HG02840 (cell line): ENCODE measurements at regions not wholly inside any gene's neighbourhood (a gene's known extent, or its start where the extent isn't known, plus 50 kb on each side); places are given as distances from the start of the nearest gene placed in this dataset.

ENCODE experiments used
- ATAC-seq: cut with Tn5 transposase; IDR thresholded peaks from one replicate; pipeline ENCODE4 v1.9.1; 2021; ENCODE audit warnings: mild to moderate bottlenecking, moderate library complexity, moderate number of reproducible peaks; ENCODE audit not compliant: unreplicated experiment, low FRiP score

DNA sequence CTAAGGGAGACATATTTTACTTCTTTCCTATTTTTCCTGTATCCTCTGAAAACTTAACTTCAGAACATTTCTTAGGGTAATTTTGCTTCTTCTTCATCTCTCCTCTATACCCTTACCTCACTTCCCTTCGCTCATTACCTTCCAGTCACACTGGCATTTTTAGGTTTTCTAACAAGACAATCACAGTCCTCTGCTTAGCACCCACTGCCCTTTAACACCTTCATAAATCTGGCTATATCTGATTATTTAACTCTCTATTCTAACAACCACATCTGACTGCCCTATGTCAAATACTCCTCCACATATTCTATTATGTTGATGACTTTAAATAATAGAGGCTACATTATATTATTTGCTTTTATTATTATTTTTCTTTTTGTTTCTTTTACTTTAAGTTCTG is 1058.0 kb upstream of the CNTN5 start:
- ATAC-seq = no peak

DNA sequence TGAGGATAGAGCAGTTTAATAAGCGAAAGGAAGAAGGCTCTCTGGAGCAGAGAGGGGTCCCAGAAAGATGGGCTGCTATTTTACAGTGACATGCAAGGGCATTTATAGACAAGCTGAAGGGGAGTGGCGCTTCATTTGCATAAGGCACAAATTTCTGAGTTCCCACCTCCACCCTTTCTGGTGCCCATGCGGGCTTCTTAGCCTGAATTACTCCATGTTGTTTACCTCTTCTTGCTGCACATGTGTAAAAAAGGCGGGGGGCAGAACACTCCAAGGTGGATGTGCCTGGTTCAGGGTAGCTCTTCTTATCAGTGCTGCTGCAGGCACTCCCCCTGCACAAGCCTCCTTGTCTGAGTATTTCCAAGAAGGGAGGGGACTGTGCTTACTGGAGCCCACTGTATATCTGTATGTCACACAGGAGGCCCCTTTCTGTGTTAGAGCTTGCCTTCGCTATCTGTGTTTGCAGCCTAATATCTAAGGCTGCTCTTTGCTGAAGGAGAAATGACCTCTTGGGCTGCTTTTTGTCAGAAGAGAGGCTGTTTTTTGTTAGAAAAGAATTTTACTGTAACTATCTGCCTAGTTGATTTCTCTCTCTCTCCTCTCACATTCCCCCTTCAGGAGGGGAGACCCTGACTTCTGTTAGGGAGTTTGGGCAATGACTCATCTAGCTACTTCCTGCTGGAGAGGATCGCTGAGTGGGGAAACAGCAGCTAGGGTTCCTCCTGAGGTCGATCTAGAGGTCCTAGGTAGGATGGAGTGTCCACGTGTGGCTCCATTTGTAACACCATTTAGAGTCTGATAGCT is 1057.0 kb upstream of the CNTN5 start:
- no peak for ATAC-seq

DNA sequence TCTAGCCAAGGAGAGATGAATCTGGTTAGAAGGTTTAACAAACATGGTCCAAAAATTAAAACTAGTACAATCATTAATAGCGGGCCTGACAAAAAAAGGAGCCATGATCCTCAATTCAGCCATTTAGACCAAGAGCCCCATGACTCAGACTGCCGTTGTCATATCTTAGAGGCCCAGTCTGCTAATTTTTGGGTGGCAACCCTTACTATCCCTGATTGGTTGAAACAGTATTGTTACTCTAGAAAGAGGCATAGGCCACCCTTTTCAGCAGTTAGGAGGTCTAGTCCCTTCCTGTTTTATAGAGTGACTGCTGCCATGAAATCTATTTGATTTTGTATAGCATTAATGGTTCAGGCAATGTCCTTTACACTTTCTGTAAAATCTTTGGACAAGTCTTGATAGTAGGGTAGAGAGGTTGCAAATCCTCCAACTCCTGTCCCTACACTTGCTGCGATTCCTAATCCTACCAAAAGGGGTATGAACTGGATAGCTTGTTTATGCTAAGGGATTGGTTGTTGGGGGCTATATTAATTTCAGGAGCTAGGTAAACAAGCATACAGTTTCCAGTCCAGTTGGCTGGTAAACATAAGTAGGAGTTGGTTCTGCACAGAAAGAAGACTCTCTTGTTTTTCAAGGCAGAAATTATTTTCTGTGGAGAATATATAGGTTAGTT is 1056.3 kb upstream of the CNTN5 start:
- no peak for ATAC-seq

DNA sequence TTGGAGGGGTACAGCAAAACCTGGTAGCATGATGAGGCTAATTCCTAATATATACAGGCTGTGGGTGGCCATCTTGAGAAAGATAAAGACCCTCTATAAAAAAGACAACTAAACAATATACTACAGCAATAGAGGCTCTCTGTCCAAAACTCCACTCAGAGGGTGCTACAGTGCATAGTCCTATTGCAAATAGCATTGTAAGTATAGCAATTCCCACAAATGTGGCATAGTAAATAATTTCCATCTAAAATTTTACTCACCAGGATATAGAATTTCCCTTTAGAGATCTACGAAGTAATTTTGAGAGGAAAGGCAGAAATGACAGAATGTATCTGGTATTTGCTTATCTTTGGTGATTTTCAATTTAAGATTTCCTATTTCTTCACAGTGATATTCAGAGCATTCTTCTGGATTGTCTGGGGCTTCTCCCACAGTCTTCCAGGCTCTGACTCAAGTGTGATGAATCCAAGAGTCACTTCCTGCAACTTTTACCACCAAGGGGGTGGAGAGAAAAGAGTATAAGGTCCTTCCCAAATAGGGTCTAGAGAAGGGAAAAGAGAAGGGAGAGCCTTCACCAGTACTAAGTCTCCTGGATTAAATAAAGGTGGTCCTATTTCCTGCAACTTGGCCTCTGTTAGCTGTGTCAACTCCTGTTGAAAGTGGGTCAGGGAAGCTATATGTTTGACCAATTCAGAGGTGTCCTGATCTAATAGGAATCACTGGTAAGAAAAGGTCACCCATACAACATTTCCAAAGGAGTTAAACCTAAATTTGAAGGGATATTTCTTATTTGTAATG is 1054.7 kb upstream of the CNTN5 start:
- ATAC-seq = no peak

DNA sequence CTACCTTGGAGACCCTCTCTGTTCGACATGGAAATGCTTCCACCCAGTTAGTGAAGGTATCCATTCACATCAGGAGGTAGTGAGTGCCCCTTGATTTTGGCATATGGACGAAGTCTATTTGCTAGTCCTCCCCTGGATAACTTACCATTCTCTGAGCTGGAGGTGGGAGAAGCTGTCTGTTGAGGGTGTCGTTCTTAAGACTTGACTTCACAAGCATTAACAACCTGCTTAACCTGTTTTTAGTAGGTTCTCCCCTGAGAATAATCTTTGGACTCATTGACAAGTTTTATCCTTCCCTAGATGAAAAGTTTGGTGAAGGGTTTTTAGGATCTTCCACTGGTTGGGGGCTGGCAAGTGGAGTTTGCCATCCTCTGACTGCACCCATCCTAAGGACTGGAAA is 1053.8 kb upstream of the CNTN5 start:
- no peak for ATAC-seq

DNA sequence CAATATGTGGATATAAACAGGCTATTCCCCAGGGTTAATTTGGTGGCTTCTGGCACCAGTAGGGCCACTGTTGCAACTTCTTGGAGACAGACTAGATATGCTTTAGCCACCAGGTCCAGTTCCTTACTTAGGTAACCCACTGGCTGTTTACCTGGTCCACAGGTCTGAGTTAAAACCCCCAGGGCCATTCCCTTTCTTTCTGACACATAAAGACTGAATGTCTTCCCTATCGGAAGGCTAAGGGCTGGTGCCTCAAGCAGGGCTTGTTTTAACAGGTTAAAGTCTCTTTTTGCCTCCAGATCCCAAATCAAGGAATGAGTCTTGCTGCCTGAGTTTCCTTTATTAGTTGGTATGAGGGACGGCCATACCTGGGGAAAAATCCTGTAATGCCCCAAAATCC is 1052.7 kb upstream of the CNTN5 start:
- ATAC-seq = no peak

DNA sequence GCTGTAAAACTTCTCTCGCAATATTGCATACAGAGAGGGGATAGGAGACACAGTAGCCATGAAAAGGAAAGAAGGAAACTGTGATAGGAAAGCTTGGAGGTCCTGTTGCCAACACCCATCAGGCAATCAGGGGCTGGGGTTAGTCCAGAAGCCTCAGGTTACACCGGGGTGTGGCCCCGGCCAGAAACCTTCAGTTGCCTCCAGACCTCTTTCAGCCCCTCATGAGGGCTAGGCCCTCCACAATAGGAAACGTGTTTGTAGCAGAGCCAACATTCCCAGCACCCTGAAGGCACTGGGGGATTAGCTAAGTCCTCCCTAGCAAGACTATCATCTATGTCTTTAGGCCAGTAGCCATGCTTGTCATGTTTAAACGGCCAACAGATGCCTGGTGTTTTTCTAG is 1048.0 kb upstream of the CNTN5 start:
- no peak for ATAC-seq

DNA sequence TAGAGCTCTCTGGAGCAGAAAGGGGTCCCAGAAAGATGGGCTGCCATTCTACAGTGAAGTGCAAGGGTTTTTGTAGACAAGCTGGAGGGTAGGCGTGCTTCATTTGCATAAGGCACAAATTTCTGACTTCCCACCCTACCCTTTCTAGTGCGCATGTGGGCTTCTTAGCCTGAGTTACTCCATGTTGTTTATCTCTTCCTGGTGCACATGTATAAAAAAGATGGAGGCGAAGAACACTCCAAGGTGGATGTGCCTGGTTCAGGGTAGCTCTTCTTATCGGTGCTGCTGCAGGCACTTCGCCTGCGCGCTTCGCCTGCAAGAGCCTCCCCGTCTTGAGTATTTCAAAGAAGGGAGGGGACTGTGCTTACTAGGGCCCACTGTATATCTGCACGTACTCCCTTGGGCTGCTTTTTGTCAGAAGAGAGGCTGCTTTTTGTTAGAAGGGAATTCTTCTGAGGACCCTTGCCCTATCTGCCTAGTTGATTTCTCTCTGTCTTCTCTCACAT is 1047.3 kb upstream of the CNTN5 start:
- ATAC-seq = no peak

DNA sequence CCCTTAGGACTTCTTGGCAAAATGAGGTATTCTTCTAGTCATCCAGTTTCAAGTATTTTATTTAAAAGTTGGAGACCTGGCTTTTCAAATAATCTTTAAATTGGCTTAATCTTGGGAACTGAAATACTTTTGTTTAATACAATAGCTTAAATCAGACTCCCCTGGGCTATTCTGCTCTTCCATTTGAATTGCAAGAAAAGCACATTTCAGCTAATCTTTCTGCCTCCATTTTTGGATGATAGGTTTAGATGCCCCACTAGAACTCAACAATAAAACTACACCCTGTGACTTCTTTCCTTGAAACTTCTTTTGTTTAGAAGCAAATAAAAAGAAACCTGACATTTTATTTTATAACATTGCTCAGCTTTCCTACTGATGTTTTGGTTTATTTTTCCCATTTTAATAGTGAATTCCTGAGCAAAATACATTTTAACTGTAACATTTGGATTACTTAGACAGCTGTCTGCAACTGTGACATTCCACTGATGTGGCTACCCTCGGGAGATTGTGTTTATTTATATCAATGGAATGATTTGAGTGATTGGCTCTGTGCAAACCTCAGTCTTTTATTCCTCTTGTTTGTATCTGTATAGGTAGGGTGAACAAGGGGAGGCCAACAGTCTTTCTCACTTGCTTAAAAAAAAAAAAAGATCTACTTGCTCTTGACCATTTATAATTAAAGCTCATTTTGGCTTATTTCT is 1045.8 kb upstream of the CNTN5 start:
- no peak for ATAC-seq

DNA sequence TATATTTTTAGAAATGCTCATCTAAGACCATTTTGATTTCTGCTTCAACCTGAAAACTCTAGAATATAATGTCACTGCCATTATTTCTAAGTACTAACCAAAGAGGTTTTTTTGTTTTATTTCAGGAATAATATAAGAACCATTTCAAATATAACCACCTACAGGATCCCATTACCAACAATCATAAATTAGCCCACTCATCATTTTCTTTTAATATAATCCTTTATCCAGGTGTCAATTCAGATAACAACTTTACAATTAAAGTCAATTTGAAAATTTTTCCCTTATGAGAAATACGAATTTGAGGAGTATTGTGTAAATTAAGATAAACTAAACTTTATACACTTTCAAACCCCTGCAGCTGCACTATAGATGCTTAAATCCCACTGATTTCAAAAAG is 1043.0 kb upstream of the CNTN5 start:
- ATAC-seq = no peak

DNA sequence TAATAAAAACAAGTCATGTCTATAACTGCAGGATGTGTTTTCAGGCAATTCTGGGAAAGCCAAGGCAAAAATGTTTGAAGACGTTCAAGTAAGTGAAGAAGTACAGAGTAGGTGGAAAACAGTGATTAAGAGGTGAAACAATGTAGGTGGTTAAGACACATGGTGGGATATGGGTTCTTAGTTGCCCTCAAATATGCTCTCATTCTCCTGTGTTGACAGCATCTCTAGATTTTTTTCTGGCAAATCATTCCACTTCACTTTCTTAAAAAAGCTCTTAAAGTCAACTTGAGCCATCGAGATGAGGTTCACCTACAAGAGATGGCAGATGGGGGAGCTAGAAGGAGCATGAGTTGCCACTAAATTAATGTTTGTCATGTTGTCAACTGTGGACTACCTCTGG is 1041.0 kb upstream of the CNTN5 start:
- no peak for ATAC-seq

DNA sequence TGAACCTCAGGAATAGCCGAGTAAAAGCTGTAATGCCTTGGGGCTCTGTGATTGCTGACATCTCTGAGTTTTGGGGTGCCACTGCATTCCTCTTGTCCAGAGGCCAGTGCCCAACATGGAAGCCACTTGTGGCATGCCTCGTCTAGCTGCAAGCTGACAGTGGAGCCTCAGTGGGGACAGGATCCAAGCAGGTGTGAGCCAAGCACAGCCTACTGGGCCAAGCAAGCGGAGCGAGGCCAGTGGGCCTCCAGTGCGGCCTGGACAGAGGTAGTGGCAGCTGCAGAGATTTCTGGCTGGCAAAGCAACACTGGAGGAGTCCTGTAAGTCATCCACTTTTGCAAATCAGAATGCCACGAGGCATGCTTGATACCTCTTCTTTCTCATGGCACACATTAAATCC is 1038.2 kb upstream of the CNTN5 start:
- no peak for ATAC-seq

DNA sequence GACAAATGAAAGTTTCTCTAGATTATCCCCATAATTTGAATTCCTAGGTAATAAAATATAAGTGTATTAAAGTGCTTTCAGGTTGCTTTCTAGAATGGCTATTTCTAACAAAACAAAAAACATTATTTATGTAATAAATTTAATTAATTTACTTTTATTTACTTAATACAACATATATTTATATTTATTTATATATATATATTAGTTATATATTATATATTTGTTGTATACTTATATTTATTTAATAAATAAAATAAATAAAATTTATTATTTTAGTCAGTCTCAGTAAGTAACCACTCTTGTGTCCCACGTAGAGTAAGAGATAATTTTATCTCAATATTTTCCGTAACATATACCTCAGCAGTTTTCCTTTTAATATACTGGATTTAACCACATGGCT is 1031.6 kb upstream of the CNTN5 start:
- no peak for ATAC-seq

DNA sequence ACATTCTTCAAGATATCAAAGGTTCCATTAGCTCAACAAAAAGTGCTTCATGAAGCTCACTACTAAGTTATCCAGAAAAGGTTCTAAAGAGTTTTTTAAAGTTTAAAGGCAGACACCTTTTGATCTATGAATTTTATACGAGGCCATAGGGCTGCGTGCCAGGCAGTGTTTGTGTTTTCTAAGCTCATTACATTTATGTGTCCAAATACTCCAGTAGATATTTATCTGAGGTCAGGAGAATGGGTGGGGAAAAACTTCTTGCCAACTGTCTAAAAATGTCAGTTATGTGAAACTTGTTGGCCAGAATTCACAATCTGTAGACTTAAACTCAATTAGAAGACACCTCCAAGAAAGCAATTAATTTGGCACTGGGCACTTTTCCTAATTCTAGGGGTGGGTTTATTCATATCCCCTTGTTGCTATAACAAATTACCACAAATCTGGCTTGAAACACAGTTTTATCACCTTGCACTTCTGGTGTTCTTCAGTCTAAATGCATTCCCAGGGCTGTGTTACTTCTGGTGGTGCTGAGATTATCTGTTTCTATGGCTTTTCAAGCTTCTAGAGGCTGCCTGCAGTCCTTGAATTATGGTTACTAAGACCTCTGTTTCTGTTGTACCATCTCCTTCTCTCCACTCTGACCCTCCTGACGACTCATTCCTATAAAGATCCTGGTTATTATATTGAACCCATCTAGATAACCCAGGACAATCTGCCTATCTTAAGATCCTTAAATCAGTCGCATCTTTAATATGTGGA is 1030.4 kb upstream of the CNTN5 start:
- no peak for ATAC-seq

DNA sequence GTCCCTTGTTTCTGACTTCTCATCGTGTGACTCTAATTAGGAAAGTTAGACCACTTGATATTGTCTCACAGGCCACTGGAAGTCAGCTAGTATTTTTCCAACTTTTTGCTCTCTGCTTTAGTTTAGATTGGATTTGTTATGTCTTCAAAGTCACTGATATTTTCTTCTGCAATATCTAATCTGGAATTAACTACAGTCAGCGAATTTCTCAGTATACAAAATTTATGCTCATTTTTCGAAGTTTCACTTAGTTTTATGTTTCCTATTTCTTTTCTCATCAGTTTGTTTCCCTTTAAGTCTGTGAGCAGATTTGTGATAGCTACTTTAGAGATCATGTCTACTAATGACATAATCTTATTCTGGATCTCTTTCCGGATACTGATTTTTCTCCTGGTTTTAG is 1027.2 kb upstream of the CNTN5 start:
- no peak for ATAC-seq

DNA sequence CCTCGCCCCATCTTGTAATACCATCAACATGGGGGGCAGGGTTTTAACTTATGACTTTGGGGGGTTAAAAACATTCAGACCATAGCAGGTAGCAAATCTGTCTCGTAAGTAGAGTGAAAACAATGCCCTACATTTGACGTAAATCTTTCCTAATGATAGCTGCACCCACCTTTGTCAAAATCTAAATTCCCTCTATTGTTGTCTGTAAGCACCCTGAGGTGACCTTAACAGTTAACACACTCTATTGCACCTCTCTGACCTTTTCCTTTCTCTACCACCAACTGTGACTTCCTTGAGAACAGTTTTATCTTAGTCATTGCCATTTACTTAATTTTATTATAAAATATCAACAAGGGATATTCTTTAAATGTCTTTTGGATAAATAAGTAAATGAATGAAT is 1024.9 kb upstream of the CNTN5 start:
- ATAC-seq = no peak

DNA sequence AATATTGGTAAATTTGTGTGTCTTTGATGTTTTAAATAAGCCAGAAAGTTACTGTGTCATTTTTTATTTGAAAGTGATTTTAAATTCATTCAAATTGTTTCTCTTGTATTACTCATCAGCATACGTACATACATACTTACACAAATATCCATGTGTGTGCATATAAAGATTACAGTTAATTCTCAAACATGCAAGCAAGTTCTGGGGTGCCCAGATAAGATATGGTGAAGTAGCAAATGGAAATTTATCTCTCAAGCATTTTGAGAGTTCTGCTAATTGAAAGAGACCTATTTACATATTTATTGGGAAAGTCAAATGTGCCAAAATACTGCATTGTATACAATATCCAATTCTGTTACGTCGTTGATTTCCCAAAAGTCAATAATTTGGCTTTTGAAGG is 1024.0 kb upstream of the CNTN5 start:
- ATAC-seq = no peak

DNA sequence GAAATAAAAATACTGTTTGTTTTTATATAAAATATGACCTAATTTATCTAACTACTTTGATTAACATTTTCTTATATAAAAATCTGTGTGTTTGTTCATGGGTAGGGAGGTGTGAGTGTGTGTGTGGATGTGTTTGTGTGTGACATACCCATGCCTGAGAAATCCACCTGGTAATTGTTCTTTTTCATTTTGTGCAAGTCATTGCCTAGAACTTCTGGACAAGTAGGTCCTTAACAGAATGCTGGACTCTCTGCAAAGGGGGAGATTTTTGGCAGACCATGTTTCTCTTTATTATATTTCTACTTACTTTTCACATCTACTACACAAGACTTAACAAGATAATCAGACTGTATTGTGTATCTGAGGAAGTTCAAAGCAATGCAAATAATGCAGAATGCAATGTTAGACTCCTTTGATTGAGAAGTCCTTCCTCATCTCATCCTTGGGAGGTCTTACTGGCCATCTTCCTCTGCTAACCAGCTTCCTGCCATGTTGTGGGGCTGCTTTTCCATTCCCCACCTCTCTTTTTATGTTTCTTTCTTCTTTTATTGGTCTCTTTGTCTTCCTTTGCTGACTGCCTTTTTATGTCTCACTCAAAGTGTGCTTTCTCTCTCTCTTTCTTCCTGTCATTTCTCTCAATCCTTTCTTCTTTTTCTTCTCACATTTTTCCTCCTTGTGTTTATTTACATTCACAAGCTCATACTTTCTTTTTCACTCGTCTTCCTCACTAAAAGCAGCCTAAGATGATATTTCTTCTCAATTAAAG is 1017.0 kb upstream of the CNTN5 start:
- no peak for ATAC-seq

DNA sequence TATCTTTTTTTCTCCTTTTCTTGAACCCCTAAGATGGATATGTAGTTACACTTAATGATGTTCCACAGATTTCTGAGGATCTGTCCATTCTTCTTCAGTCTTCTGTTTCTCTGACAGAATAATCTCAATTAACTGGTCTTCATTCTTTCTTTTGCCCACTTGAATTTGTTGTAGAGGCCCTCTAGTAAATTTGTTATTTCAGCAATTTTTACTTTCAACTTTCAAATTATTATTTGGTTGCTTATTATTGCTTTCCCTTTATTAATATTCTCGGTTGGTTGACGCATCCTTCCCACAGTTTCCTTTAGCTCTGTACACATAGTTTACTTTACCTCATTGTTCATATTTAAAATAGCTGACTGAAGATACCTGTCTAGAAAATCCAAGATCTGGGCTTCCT is 1013.7 kb upstream of the CNTN5 start:
- no peak for ATAC-seq
